BLaER1 (cell line): ENCODE measurements at regions not wholly inside any gene's neighbourhood (a gene's known extent, or its start where the extent isn't known, plus 50 kb on each side); places are given as distances from the start of the nearest gene placed in this dataset.

Experiments used
- H3K27ac ChIP-seq: shearing (Covaris generic); formaldehyde crosslinking; 2 replicates; pipeline ENCODE4 v1.8.1; 2022
- H3K27me3 ChIP-seq: shearing (Covaris generic); formaldehyde crosslinking; 2 replicates; pipeline ENCODE4 v1.8.1; 2022
- H3K36me3 ChIP-seq: shearing (Covaris generic); formaldehyde crosslinking; 2 replicates; pipeline ENCODE4 v1.8.1; 2022
- H3K4me1 ChIP-seq: shearing (Covaris generic); formaldehyde crosslinking; 2 replicates; pipeline ENCODE4 v1.8.1; 2022
- H3K4me2 ChIP-seq: shearing (Covaris generic); formaldehyde crosslinking; 2 replicates; pipeline ENCODE4 v1.8.1; 2022
- H3K4me3 ChIP-seq: shearing (Covaris generic); formaldehyde crosslinking; 2 replicates; pipeline ENCODE4 v1.8.1; 2022
- H3K9ac ChIP-seq: shearing (Covaris generic); formaldehyde crosslinking; 2 replicates; pipeline ENCODE4 v1.8.1; 2022
- H3K9me3 ChIP-seq: shearing (Covaris generic); formaldehyde crosslinking; 2 replicates; pipeline ENCODE4 v1.8.1; 2022
- H4K20me1 ChIP-seq: shearing (Covaris generic); formaldehyde crosslinking; 2 replicates; pipeline ENCODE4 v1.8.1; 2022
- Cebpa-rat ChIP-seq: shearing (Covaris generic); IDR thresholded peaks from 2 replicates; pipeline ENCODE4 v1.8.1; 2022

- 0 out of 2 replicates have a peak, but pooled peaks cover 5% of the 10 kb centered on the region for H3K9me3 ChIP-seq
- no peaks in the 10 kb centered on the region for H3K4me1 ChIP-seq
- H3K4me2 ChIP-seq: no peak overlapping the region
- no peaks in the 10 kb centered on the region for H4K20me1 ChIP-seq
- no peak overlapping the region for H3K4me3 ChIP-seq
- H3K9ac ChIP-seq: no peak overlapping the region
- no peaks in the 10 kb centered on the region for H3K36me3 ChIP-seq
- no peak overlapping the region for H3K27ac ChIP-seq
- no peak for TF ChIP-seq Cebpa-rat
- no peaks in the 10 kb centered on the region for H3K27me3 ChIP-seq
These were observed 582.8 kb upstream of the ADGRB3 start for GRCh38 chr6:68052234-68052633.

GRCh38 chr6:68049562-68049961 lies 585.5 kb upstream of the ADGRB3 start:
- no peak for TF ChIP-seq Cebpa-rat
- no peaks in the 10 kb centered on the region for H3K9me3 ChIP-seq
- no peak overlapping the region for H3K4me3 ChIP-seq

DNA sequence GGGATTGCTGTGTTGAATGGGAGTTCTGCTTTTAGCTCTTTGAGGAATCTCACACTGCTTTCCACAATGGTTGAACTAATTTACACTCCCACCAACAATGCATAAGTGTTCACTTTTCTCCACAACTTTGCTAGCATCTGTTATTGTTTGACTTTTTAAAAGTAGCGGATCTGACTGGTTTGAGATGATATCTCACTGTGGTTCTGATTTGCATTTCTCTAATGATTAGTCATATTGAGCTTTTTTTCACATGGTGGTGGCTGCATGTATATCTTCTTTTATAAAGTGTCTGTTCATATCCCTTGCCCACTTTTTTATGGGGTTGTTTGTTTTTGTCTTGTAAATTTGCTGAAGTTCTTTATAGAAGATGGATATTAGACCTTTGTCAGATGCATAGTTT lies 588.3 kb upstream of the ADGRB3 start:
- Histone ChIP-seq H3K9me3 (no peaks in the 10 kb centered on the region), H3K27me3 (no peaks in the 10 kb centered on the region), H3K36me3 (no peaks in the 10 kb centered on the region), H3K27ac (no peak overlapping the region), H4K20me1 (no peaks in the 10 kb centered on the region), H3K4me3 (no peak overlapping the region), H3K4me2 (no peak overlapping the region), H3K9ac (no peak overlapping the region), H3K4me1 (no peaks in the 10 kb centered on the region)
- no peak for TF ChIP-seq Cebpa-rat

More at GRCh38 chr6:68049562-68049961, 585.5 kb upstream of the ADGRB3 start:
- no peak overlapping the region for H3K9ac ChIP-seq
- H4K20me1 ChIP-seq: no peaks in the 10 kb centered on the region
- no peak overlapping the region for H3K27ac ChIP-seq
- no peak overlapping the region for H3K4me2 ChIP-seq
- no peaks in the 10 kb centered on the region for H3K27me3 ChIP-seq
- H3K4me1 ChIP-seq: no peaks in the 10 kb centered on the region
- H3K36me3 ChIP-seq: no peaks in the 10 kb centered on the region

- Histone ChIP-seq H3K9ac (no peak overlapping the region), H3K4me2 (no peak overlapping the region), H3K4me3 (no peak overlapping the region), H3K27me3 (no peaks in the 10 kb centered on the region), H3K27ac (no peak overlapping the region), H4K20me1 (no peaks in the 10 kb centered on the region), H3K9me3 (no peaks in the 10 kb centered on the region), H3K36me3 (no peaks in the 10 kb centered on the region), H3K4me1 (no peaks in the 10 kb centered on the region)
- TF ChIP-seq Cebpa-rat: no peak
These were observed 588.8 kb upstream of the ADGRB3 start for GRCh38 chr6:68046302-68046701.

DNA sequence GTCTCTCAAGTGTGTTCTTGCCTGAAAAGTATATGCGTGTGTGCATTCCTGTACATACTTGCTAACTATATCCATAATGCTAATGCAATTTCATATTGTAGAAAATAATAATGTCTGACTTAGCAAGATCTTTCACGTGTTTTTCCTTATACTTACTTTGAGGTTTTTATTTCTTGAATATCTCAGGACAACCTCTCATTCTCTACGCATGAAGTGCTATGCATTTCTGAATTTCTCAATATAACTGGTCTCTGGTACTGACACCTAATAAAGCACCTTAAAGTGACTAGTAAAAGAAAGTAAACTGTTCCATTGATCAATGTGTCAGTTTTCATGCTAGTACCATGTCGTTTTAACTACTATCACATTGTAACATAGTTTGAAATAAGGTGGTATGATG lies 589.9 kb upstream of the ADGRB3 start:
- no peaks in the 10 kb centered on the region for H3K27me3 ChIP-seq
- H3K4me1 ChIP-seq: no peaks in the 10 kb centered on the region
- H3K9ac ChIP-seq: no peak overlapping the region
- no peaks in the 10 kb centered on the region for H3K36me3 ChIP-seq
- H3K27ac ChIP-seq: no peak overlapping the region
- H3K4me2 ChIP-seq: no peak overlapping the region
- H3K4me3 ChIP-seq: no peak overlapping the region
- no peaks in the 10 kb centered on the region for H4K20me1 ChIP-seq
- no peaks in the 10 kb centered on the region for H3K9me3 ChIP-seq
- no peak for TF ChIP-seq Cebpa-rat

GRCh38 chr6:68044264-68044663 lies 590.8 kb upstream of the ADGRB3 start:
- H3K4me1 ChIP-seq: no peaks in the 10 kb centered on the region
- no peaks in the 10 kb centered on the region for H3K9me3 ChIP-seq
- no peak overlapping the region for H3K4me3 ChIP-seq
- no peak for TF ChIP-seq Cebpa-rat
- no peak overlapping the region for H3K9ac ChIP-seq
- H3K4me2 ChIP-seq: no peak overlapping the region
- no peak overlapping the region for H3K27ac ChIP-seq
- H4K20me1 ChIP-seq: no peaks in the 10 kb centered on the region
- no peaks in the 10 kb centered on the region for H3K36me3 ChIP-seq
- no peaks in the 10 kb centered on the region for H3K27me3 ChIP-seq

GRCh38 chr6:68043122-68043398 lies 592.0 kb upstream of the ADGRB3 start:
- no peak for TF ChIP-seq Cebpa-rat
- no peak overlapping the region for H3K4me3 ChIP-seq
- no peak overlapping the region for H3K4me2 ChIP-seq
- no peaks in the 10 kb centered on the region for H3K36me3 ChIP-seq
- H4K20me1 ChIP-seq: no peaks in the 10 kb centered on the region
- no peaks in the 10 kb centered on the region for H3K9me3 ChIP-seq
- H3K4me1 ChIP-seq: no peaks in the 10 kb centered on the region
- no peaks in the 10 kb centered on the region for H3K27me3 ChIP-seq
- no peak overlapping the region for H3K27ac ChIP-seq
- no peak overlapping the region for H3K9ac ChIP-seq

DNA sequence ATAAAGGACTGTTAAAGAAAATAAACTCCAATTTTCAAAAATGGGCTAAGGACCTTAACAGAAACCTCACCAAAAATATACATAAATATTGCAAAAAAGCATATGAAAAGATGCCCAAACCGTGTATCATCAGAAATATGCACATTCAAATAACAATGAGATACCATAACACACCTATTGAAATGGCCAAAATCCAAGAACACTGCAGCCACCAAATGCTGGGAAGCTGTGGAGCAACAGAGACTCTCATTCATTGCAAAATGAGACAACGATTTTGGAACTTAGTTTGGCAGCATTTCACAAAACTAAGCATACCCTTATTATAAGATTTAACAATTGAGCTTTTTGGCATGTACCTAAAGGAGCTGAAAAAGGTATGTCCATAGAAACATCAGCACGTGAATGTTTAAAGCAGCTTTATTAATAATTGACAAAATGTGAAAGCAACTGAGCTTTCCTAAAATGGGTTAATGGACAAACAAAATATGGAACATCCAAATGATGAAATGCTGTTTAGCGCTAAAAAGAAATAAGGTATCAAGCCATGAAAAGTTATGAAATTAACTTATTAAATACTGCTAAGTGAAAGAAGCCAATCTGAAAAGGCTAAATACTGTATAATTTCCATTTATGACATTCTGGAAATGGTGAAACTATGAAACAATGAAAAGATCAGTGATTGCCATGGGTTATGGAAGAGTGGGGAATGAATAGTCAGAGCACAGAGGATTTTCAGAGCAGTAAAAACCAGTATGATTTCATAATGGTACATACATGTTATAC lies 592.6 kb upstream of the ADGRB3 start:
- Histone ChIP-seq H3K9ac (no peak overlapping the region), H4K20me1 (no peaks in the 10 kb centered on the region), H3K4me3 (no peak overlapping the region), H3K4me1 (no peaks in the 10 kb centered on the region), H3K36me3 (no peaks in the 10 kb centered on the region), H3K27ac (no peak overlapping the region), H3K9me3 (no peaks in the 10 kb centered on the region), H3K27me3 (no peaks in the 10 kb centered on the region), H3K4me2 (no peak overlapping the region)
- TF ChIP-seq Cebpa-rat: no peak

DNA sequence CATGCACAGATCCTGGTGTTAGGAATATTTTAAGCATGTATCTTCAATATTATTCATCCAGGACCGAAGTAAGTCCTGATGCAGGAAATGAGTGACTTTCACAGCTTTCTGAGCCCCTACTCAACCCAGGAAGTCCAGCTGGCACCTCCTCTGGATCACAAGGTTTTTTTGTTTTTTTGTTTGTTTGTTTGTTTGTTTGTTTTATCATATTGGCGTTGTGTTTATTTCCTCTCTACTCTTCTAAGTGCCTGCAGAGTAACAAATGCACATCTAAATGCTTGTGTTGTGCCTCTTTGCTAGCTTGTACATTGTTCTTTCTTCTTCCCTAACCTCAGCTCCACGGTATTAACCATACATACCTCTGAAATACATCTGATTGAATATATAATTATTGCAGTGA lies 594.3 kb upstream of the ADGRB3 start:
- peak overlapping the region; percentile 70 for H3K9ac ChIP-seq
- H4K20me1 ChIP-seq: no peaks in the 10 kb centered on the region
- peak overlapping the region; percentile 76 for H3K27ac ChIP-seq
- no peaks in the 10 kb centered on the region for H3K36me3 ChIP-seq
- H3K27me3 ChIP-seq: no peaks in the 10 kb centered on the region
- H3K4me2 ChIP-seq: peak overlapping the region; percentile 38
- no peaks in the 10 kb centered on the region for H3K9me3 ChIP-seq
- peak overlapping the region; percentile 57 for H3K4me3 ChIP-seq
- no peak for TF ChIP-seq Cebpa-rat
- H3K4me1 ChIP-seq: no peaks in the 10 kb centered on the region

- Histone ChIP-seq H3K27ac (peak overlapping the region; percentile 76), H3K27me3 (no peaks in the 10 kb centered on the region), H3K9me3 (no peaks in the 10 kb centered on the region), H3K4me1 (no peaks in the 10 kb centered on the region), H3K4me3 (peak overlapping the region; percentile 57), H3K4me2 (peak overlapping the region; percentile 38), H3K36me3 (no peaks in the 10 kb centered on the region), H4K20me1 (no peaks in the 10 kb centered on the region), H3K9ac (peak overlapping the region; percentile 70)
- TF ChIP-seq Cebpa-rat: no peak
These were observed 594.7 kb upstream of the ADGRB3 start for GRCh38 chr6:68040312-68040778.
